A549 (cell line): ENCODE measurements at regions not wholly inside any gene's neighbourhood (a gene's known extent, or its start where the extent isn't known, plus 50 kb on each side); places are given as distances from the start of the nearest gene placed in this dataset.

Source experiments
- CBX2 ChIP-seq: fragments of 200-600 bp; sonication (generic); IDR thresholded peaks from 2 replicates; pipeline ENCODE4 v1.6.1; 2016; ENCODE audit warnings: low read depth, mild to moderate bottlenecking, borderline replicate concordance
- JUNB ChIP-seq: fragments of >200 bp; sonication (Bioruptor Twin); formaldehyde crosslinking; IDR thresholded peaks from 2 replicates; pipeline ENCODE4 v1.6.1; 2016
- POLR2A ChIP-seq: IDR thresholded peaks from 2 replicates; pipeline ENCODE4 v1.6.1; 2012; ENCODE audit warnings: mild to moderate bottlenecking, low read length
- RAD21 ChIP-seq, 2 experiments: fragments of >200 bp in 1 of 2; sonication (Bioruptor Twin) in 1 of 2; formaldehyde crosslinking in 1 of 2; IDR thresholded peaks in 1 of 2; conservative IDR thresholded peaks in 1 of 2; 2 replicates in 1 of 2; 3 replicates in 1 of 2; pipeline ENCODE4 v1.6.1; 2012 to 2018; ENCODE audit warnings: inconsistent platforms in 1 of 2
- RARB ChIP-seq: fragments of 250-450 bp; sonication (Bioruptor Pico); IDR thresholded peaks from 2 replicates; pipeline ENCODE4 v1.8.0; 2021; ENCODE audit warnings: mild to moderate bottlenecking, moderate library complexity
- TF ChIP-seq, protein P1 (sequence below): fragments of >200 bp; sonication (Bioruptor Twin); formaldehyde crosslinking; IDR thresholded peaks from 3 replicates; pipeline ENCODE4 v1.5.1; 2016
- TF ChIP-seq, protein P2 (sequence below): fragments of 150-350 bp; IDR thresholded peaks from 2 replicates; pipeline ENCODE4 v1.6.1; 2014; ENCODE audit warnings: low read depth, mild to moderate bottlenecking, low read length

- TF ChIP-seq, protein P1, sequence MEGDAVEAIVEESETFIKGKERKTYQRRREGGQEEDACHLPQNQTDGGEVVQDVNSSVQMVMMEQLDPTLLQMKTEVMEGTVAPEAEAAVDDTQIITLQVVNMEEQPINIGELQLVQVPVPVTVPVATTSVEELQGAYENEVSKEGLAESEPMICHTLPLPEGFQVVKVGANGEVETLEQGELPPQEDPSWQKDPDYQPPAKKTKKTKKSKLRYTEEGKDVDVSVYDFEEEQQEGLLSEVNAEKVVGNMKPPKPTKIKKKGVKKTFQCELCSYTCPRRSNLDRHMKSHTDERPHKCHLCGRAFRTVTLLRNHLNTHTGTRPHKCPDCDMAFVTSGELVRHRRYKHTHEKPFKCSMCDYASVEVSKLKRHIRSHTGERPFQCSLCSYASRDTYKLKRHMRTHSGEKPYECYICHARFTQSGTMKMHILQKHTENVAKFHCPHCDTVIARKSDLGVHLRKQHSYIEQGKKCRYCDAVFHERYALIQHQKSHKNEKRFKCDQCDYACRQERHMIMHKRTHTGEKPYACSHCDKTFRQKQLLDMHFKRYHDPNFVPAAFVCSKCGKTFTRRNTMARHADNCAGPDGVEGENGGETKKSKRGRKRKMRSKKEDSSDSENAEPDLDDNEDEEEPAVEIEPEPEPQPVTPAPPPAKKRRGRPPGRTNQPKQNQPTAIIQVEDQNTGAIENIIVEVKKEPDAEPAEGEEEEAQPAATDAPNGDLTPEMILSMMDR = no peak
- TF ChIP-seq, protein P2, sequence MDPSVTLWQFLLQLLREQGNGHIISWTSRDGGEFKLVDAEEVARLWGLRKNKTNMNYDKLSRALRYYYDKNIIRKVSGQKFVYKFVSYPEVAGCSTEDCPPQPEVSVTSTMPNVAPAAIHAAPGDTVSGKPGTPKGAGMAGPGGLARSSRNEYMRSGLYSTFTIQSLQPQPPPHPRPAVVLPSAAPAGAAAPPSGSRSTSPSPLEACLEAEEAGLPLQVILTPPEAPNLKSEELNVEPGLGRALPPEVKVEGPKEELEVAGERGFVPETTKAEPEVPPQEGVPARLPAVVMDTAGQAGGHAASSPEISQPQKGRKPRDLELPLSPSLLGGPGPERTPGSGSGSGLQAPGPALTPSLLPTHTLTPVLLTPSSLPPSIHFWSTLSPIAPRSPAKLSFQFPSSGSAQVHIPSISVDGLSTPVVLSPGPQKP = no peak
- TF ChIP-seq RARB (CRISPR knock-in tag) = no peak
- no peak for TF ChIP-seq RAD21 (conservative IDR thresholded peaks at IDR 0.05 in 1 of 2, IDR thresholded peaks at IDR 0.05 in 1 of 2)
- TF ChIP-seq CBX2 = no peak
- TF ChIP-seq JUNB = no peak
- no peak for TF ChIP-seq POLR2A
These were observed 81.4 kb upstream of the KRAS start for GRCh38 chr12:25332143-25332542.
